ENCODE measurements at regions not wholly inside any gene's neighbourhood (a gene's known extent, or its start where the extent isn't known, plus 50 kb on each side); places are given as distances from the start of the nearest gene placed in this dataset.

DNA sequence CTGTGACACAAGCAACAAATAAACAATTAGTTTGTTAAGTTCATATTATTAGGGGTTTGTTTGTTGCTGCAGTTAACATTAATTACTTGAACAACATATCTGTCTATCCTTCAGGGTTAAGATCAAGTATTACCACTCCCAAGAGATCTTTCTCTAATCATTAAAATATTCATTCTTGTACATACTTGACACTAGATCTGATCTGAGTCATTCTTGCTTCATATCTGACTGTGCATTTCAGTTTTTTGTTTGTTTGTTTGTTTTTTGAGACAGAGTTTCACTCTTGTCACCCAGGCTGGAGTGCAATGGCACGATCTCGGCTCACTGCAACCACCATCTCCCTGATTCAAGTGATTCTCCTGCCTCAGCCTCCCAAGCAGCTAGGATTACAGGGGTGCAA is 613.3 kb upstream of the PLXNA2 start:
- no peak for FAIRE-seq

DNA sequence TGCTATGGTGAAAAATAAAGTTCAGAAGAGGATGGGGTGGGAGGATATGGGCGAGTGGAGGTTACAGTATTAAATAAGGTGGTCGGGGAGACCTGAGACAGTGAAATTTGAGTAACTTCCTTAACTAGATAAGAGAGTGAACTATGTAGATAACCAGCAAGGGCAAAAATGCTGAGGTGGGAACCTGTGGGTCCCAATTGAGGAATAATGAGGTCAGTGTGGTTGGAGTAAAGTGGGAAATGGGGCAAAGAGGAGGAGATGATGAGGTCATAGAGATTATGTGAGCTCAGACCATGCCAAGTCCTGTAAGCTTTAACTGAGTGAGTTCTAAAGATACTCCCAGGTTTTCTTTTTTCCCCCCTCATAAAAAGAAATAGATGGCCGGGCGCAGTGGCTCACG is 614.6 kb upstream of the PLXNA2 start:
- no peak for FAIRE-seq

DNA sequence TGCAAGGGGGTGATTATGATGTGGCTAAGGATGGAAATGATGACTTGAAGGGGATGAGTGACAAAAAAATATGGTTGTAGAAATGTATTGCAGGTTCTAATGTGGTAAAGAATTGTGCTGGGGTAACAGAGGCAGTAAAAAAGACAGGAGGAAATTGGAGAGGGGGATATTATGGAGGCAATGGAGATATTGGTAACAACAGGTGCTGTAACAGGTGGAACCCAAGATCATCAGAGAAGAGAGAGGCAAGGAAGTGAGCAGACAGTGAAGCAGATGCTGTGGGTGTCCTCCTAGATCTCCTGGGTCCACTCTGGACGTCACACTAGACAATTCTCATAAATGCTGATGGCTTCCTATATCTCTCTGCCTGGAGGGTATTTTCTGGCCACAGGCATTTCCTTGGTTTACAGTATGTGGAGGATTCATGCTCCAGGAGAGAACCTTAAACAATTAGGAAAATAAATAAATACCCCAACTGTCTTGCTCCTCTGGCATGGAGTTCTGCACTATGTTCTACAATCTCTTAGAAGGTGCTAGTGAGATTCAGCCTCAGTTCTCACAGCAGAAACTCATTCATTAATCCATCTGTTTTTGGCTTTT is 620.3 kb upstream of the PLXNA2 start:
- no peak for FAIRE-seq

DNA sequence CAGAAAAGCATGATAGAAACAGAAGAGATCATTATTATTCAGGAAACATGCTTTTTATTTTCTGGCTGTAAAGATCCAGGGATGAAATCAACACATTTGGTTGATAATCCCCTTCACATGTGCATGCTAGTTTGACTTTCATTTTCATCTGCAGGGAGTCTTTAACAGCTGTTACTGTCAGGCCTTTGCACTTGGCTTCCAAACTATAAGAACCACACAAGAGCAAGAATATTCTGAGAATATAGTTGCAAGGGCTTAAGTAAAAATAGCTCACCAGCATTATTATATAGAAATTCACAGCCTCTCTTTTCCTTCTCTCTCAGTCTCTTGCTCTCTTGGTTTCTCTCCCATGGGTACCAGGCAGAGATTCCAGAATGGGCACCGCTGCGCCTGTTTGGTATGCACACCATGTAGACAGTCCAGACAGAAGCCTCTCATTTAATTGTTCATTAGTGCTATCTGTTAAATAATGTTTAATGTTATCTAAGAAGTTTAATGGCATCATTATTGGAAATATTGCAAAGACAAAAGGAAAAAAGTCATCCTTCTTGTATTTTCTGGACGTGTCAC is 622.3 kb upstream of the PLXNA2 start:
- no peak for FAIRE-seq

DNA sequence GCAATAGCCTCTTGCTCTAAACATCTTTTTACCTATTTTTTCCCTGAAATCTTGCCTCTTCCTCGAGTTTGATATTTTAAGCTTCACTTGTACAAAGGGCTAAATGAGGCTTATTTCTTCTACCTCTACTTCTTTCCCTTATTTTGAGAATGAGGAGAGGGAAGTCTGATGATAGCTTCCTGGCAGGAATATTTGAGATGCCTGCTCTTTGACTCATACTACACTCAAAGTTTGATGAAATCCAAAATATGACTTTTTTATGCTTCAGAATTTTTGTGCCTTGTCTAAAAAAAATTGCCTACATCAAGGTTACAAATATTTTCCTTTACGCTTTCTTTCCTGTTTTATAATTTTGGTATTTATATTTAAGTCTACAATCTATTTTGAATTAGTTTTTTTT is 624.4 kb upstream of the PLXNA2 start:
- no peak for FAIRE-seq

DNA sequence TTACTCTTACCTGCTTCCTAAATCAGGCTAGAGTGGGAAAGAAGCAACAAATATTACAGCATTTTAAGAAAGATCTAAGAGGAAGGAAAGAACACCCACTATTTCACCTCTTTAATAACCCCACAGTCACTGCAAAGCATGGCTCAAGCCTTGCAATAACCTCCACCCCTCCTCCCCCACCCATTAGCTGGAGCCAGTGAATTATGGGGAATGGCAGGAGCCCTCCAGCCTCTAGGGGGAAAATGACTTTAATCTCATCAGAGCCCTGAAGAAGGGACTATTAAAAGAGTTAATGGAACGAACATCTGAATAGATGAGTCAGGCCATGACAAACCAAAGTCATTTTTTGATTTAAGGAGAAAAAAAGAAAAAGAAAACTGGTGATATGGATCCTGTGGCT is 630.7 kb upstream of the PLXNA2 start:
- no peak for FAIRE-seq

DNA sequence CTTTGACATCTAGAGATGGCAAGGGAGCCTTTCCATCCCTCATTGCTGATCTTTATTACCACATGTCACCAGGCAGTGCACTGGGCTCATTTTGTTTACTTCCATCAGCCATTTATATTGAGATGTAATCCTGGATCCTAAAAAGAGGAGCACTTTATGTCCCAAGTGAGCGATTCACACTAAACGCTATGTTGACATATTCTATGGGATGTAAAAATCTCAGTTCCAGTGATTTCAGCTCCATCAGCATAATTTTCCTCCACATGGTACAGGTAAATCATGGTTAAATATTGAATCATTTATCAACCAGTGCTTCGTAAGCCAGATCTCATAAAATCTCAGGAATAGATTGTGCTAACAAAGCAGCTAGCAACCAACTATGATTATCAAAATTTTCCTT is 634.8 kb upstream of the PLXNA2 start:
- no peak for FAIRE-seq

DNA sequence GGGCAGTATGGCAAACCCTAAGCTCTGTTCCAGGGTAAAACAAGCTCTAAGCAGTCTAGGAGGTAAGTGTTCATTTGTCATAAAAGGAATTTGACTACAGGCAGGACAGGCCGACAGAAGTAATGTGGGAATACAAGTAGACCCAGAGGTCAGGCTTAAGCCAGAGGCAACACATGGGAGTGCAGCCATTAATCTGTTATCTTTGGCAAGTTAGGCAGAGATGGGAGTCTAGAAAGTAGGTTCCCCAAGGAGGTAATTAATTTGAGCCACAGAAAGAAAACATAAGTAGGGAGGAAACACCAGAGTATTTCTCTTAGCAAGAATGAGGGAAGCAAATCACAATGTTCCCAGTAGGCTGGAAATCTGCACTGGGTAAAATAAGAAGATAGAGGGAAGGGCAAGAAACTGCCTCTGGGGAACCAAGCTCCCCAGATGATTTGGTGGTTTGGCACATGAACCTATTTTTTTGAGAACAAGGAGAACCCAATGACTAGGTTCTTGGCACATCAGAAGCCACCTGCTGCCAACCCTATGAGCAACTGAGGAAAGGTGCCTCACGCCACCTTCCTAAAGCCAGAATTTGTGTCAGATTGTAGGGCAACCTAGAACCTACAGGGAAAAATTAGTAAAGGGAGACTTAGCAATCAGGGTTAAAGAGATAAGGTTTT is 636.4 kb upstream of the PLXNA2 start:
- FAIRE-seq = no peak

DNA sequence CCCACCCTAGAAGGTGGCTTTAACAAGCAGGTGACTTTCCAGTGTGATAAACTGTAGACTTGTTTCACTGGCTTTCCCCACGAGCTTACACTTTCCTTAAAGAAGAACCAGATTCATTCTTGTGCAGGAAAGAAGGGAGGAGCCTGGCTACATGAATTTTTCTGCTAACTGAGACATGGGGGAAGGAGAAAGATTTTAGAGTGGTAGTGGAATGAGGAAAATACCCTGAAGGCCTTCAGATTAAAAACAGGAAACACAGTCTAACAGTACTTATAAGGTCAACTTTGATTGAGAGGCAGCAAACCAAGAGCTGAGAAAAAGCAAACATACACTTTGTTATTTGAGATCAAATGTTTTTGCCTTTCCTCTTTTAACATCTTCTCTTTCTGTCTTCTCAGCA is 640.9 kb upstream of the PLXNA2 start:
- FAIRE-seq = no peak

DNA sequence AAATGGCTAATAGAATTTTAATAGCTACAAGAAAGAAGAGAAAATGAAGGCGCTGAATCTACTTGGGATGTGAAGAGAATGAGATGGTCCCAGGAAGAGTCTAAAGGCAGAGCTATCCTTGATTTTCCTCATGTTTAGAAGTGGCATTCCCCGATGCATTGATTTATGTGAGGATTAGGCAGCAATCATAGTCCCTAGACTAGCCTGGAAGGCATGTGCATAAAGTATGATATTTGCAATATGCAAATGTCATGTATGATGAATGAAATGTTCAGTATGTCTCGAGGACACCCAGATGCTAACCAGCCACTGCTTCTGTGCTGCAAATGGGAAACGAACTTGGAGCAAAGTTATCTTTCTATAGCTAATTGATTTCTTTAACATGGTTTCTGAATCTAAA is 641.5 kb upstream of the PLXNA2 start:
- FAIRE-seq = no peak

DNA sequence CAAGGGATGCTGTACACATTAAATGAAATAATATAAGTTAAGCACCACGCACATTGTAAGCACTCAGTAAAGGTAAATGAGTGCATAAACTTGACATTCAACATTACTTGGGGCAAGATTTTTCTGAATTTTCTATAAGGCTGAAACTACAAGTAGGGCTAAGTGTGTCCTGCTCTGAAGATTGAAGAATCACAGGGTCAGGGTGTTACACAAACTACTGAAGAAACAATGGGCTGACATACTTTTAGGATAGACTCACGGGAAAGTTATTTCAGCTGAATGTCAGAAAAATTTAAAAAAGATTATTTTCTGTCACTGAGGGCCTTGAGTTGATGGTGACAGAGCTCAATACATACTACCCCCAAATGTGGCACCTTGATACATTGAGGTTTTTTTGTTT is 644.2 kb upstream of the PLXNA2 start:
- no peak for FAIRE-seq

DNA sequence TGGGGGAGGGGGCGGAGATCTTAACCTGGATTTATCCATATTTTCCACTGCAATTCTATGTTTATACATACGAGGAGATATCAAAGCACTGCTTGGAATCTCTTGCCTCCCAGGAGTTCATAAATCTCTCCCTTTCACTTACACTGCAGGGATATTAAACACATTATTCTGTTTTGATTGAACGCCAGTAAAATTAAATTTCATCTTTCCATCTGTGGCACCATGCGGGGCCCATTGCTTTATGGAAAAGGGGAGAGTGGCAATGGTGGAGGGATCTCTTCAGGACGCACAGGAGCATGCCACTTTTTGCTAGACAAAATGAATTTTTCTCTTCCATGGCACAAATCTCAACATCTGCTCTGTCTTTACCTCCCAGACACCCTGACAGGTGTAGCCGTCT is 648.0 kb upstream of the PLXNA2 start:
- no peak for FAIRE-seq

DNA sequence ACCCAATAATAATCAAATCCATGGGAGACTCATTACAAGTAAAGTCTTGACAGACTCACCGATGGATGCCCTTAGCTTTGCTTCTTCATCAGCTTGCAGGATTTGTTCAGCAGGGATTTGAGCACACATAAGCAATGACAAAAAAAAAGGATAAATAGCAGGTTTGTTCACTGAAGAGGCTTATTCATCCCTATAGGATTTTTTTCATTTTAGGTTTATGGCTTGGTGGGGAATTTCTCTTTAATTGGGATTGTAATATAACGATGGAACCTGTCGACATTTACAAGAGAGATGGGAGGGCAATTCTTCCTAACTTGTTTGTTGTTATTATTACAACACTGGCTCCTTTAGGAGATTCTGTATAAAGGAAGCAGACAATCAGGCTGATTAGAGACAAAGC is 649.1 kb upstream of the PLXNA2 start:
- FAIRE-seq = no peak

DNA sequence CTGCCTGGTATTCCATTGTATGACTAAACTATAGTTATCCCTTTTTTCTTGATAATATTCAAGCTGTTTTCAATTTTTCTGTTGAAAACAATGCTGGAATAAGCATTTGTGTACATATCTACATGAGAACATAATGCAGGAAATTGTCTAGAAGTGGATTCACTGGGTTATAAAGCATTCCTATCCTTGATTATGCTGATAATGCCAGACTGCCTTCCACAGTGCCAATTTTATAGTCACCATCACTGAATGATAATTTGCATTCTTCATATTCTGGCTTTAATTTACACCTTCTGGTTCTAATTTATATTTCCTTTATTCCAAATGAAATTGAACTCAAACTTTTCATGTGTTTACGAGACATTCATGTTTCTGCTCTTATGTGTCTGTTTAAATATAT is 651.0 kb upstream of the PLXNA2 start:
- FAIRE-seq = no peak

DNA sequence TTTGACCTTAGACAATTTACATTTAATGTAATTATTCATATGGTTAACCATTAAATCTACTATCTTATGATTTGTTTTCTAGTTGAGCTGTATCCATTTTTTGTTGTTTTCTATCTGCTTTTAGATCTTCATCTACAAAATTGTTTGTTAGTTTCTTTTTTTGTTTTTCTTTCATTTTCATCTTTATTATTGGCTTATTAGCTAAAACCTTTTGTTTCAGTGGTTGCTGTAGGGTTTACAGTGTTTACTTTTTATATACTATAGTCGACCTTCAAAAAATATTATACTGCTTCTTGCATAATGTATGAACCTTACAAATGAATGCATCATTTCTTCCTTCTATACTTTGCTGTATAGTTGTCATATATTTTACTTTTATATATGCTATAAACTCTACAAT is 651.6 kb upstream of the PLXNA2 start:
- FAIRE-seq = no peak

DNA sequence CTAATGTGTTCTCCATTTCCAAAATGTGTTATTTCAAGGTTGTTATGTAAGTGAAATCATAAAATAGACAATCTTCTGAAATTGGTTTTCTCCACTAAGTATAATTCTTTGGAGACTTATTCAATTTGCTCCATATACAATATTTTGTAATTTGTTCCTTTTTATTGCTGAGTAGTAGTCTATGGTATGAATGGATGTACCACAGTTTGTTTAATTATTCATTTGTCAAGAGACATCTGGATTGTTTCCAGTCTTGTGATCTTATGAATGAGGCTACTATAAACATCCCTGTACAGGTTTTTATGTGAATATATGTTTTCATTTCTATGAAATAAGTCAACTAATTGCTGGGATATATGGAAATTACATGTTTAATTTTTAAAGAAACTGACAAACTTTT is 652.6 kb upstream of the PLXNA2 start:
- no peak for FAIRE-seq

DNA sequence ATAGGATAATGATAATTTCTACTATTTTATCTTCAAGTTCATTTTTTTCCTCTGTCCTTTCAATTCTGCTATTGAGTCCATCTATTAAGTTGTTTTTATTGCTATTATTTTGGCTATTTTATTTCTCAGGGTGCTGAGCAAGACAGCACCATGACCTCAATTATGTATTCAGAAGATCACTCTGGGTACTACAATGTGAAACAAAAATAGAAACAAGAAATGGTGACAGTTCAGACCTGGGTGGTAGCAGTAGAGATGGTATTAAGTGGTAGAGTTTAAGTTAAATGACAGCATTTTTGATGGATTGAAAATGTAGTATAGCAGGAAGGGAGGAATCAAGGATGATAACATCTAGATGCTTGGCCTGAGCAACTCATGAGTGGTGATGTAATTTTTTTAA is 655.3 kb upstream of the PLXNA2 start:
- FAIRE-seq = no peak

DNA sequence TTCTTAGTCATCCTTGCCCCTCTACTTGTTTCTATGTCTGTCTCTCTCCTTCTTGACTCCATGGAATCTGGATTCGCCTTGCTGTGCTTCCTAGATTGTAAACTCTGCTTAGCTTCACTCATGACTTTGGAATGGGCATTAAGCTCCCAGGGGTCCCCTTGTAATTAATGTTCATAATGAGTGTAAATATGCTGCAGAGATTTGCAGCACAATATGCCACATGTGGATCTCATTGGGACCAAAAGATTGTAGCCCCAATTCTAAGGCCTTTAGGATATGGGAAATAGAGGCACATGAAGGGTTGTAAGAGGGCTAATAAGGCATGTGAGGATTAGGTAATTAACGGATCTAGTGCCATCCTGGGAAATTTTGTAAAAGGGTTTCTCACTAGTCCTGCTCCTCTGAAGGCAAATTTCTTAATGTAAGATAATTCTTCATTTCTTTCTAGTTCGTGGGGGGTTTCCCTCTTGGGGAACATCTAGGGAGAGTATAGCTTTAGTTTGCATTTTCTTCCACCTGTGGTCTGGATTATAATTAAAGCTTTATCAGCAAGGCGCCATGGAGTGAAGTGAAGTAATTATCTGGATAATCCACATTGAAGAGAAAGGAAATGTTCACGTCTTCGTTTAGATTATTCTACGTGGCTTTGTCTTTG is 659.2 kb upstream of the PLXNA2 start:
- FAIRE-seq = no peak

DNA sequence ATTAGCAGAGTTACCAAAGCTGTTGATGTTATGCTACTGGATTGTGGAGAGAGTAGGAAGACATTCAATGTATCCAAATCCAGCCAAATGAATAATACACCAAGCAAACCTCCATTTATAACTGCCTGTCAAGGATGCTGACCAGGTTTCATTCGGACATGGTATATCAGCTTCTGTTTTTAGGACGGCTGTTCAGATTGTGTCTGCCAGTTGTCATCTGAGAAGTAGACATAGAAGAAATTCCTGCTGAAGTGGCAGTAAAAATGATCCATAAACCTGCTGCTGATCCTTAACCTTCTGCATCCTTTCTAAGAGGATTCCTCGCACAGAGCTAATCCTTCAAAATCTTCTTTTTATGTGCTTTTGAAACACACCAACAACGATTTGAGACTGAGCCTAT is 663.6 kb upstream of the PLXNA2 start:
- FAIRE-seq = no peak

DNA sequence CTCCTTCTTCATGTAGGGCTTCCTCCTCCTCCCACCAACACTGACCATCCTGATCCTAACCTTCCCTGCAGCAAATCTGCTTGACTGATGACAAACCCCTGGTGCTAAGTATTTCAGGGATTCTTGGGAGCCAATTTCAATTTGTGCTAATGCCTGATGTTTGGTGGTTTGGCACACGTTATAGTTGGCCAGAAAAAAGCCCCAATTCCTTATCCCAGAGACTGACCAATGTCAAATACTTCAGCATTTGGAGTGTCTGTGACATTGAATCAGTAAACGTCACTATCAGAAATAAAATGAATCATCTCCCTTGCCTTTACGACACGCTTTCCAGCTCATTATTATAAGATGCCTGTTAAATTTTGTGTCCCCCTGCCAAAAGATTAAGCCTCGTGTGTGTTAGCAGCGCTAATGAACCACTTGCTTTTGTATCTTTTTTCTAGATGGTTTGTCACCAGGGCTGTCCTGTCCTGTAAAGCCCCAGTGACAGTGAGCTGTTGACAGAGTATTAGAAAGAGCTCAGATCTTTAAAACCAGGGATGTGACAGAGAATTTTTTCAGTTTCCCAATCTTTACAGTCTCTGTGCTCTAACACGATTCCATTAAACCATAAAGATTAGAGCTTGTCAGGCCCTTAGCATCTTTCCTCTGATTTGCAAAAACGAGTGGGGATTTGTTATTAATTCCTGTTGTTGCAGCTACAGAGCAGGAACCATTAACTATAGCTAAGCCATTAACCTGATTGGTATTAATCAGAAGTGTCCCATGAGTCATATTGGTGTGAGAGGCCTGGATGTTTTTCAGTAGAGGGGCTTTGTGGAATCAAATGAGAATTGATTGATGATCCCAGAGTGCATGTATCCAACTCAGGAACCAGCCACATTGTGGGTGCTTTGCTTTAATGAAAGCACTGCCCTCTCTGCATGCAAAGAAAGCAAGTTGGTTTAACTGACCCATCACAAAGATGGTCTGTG is 665.1 kb upstream of the PLXNA2 start:
- FAIRE-seq = no peak

DNA sequence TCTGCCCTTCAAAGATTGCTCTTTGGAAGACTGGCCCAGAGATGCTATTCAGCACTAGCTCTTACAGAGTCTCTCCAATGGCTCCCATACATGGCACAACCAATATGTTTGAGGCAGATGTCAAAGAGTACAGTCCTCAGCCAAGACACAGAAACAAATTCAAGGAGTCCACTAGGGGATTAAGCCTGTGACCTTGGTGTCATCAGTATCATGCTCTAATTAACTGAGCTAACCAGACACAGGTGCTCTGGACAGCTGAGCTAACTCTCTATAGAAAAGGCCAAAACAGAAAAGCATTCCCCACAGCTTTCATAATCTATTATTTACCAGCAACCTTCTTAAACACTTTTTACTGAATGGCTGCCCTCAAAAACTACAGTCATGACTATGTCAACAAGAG is 666.0 kb upstream of the PLXNA2 start:
- no peak for FAIRE-seq

DNA sequence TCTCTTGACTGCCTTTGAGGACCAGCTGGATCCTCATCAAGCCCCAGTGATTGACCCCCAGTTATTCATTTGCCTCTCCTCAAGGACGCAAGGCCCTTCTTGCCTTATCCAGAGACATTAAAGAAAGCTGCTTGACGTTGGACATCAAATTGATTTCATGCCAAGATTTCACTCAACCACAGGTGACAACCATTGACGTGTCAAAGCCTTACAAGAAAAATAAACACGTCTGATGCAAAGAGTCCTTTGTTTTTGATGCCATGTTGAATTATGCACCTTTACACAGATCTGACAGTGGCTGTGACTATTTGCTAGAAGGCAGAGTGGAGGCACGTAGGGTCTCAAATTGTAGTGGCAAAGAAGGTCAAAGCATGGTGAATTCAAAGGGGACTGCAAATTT is 666.2 kb upstream of the CAMK1G start:
- no peak for FAIRE-seq

DNA sequence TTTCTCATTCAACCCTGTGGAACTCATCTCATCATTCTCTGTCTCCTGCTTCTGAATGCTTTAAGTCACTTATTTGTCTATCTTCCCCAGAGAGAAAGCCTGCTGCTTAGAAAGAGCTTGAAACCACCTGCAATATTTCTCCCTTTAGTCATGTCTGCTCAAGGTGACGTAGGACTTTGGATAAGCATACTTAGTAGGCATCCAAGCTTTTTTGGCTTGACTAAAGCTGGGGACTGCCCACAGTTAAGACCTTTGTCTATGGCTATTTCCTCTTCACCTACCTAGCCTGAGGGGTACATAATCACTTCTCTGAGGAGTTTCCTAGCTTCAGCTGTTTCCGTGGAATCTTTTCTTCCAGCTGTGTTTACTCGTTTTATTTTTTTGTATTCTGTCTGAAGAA is 665.8 kb upstream of the CAMK1G start:
- no peak for FAIRE-seq
